B cell (primary cell): ENCODE measurements at regions not wholly inside any gene's neighbourhood (a gene's known extent, or its start where the extent isn't known, plus 50 kb on each side); places are given as distances from the start of the nearest gene placed in this dataset.

ENCODE experiments used
- ATAC-seq: fragments of 200-7000 bp; cut with Tn5 transposase; one replicate; pipeline ENCODE4 v1.10.0; 2021; ENCODE audit warnings: low read depth, mild to moderate bottlenecking, moderate number of reproducible peaks, moderate library complexity
- CTCF ChIA-PET: fragments of 350-600 bp; sonication (Branson Sonifier 250); formaldehyde crosslinking; loops from one replicate; lab custom pipeline; 2021; ENCODE audit warnings: antibody characterized with exemption, inconsistent platforms; lab: Charles Lee
- POLR2A ChIA-PET: fragments of 350-600 bp; sonication (Branson Sonifier 250); formaldehyde crosslinking; loops from one replicate; lab custom pipeline; 2021; ENCODE audit warnings: antibody characterized with exemption; lab: Charles Lee
- DNase-seq: peaks from one replicate; pipeline ENCODE4 v3.0.0; 2013
- H2AFZ ChIP-seq: 2 replicates; pipeline ENCODE4 v1.6.1; 2012; ENCODE audit warnings: mild to moderate bottlenecking, low read depth, low read length; ENCODE audit not compliant: insufficient read depth, poor library complexity, severe bottlenecking
- H3K27ac ChIP-seq, 2 donors: 1 replicate in 1 of 2; 2 replicates in 1 of 2; pipeline ENCODE4 v1.5.1; 2012 to 2013; ENCODE audit warnings: low read length in 2 of 2, mild to moderate bottlenecking in 2 of 2, moderate library complexity in 1 of 2
- H3K27me3 ChIP-seq, 4 experiments: fragments of 200-600 bp in 1 of 4; sonication (generic) in 1 of 4; replicated peaks in 1 of 4; 1 replicate in 2 of 4; 2 replicates in 2 of 4; pipeline versions ENCODE4 v1.6.1 to v1.7.0; 2013 to 2016; ENCODE audit warnings: low read length in 3 of 4, mild to moderate bottlenecking in 2 of 4, mixed read lengths in 1 of 4, moderate library complexity in 1 of 4; ENCODE audit not compliant: insufficient read depth in 4 of 4, control insufficient read depth in 3 of 4; ENCODE audit errors: control extremely low read depth in 1 of 4
- H3K36me3 ChIP-seq, 2 experiments: replicated peaks in 1 of 2; 1 replicate in 1 of 2; 2 replicates in 1 of 2; pipeline versions ENCODE4 v1.6.1 to v1.7.1; 2013; ENCODE audit warnings: low read length in 1 of 2; ENCODE audit not compliant: insufficient read depth in 2 of 2, control insufficient read depth in 1 of 2; ENCODE audit errors: control extremely low read depth in 1 of 2, extremely low read depth in 1 of 2
- H3K4me1 ChIP-seq, 2 donors: fragments of 200-600 bp in 1 of 2; sonication (generic) in 1 of 2; 1 replicate in 1 of 2; 2 replicates in 1 of 2; pipeline versions ENCODE4 v1.5.1 to v1.6.1; 2013 to 2017; ENCODE audit warnings: low read length in 2 of 2; ENCODE audit not compliant: control insufficient read depth in 2 of 2, insufficient read depth in 2 of 2
- H3K4me2 ChIP-seq: replicated peaks from 2 replicates; pipeline ENCODE3; 2012; ENCODE audit warnings: mild to moderate bottlenecking, low read depth, low read length; ENCODE audit not compliant: poor library complexity, severe bottlenecking
- H3K4me3 ChIP-seq, 5 experiments: fragments of 200-600 bp in 1 of 5; sonication (generic) in 1 of 5; 1 replicate in 3 of 5; 2 replicates in 2 of 5; pipeline versions ENCODE4 v1.5.1 to v1.7.0; 2011 to 2016; ENCODE audit warnings: low read length in 4 of 5, mild to moderate bottlenecking in 4 of 5, low read depth in 2 of 5, control low read depth in 1 of 5, moderate library complexity in 1 of 5; ENCODE audit not compliant: insufficient read depth in 1 of 5; ENCODE audit errors: control extremely low read depth in 1 of 5, extremely low read depth in 1 of 5
- H3K79me2 ChIP-seq: fragments of 200-600 bp; sonication (generic); one replicate; pipeline ENCODE4 v1.6.0; 2016; ENCODE audit warnings: low read length; ENCODE audit not compliant: control insufficient read depth, insufficient read depth
- H3K9ac ChIP-seq: fragments of 200-600 bp; sonication (generic); 2 replicates; pipeline ENCODE4 v1.6.1; 2017; ENCODE audit warnings: mild to moderate bottlenecking, low read length, moderate library complexity
- H3K9me3 ChIP-seq, 3 donors: one replicate each; pipeline versions ENCODE4 v1.6.1 to v1.7.1; 2013; ENCODE audit warnings: low read length in 2 of 3; ENCODE audit not compliant: control insufficient read depth in 2 of 3, insufficient read depth in 1 of 3; ENCODE audit errors: control extremely low read depth in 1 of 3
- H4K20me1 ChIP-seq: 2 replicates; pipeline ENCODE4 v1.6.0; 2012; ENCODE audit warnings: mild to moderate bottlenecking, low read length; ENCODE audit not compliant: insufficient read depth, control insufficient read depth, poor library complexity, severe bottlenecking
- H3K27ac Mint-ChIP-seq: one replicate; pipeline ENCODE4 v1.8.0; 2021; ENCODE audit warnings: mixed read lengths
- H3K27me3 Mint-ChIP-seq: one replicate; pipeline ENCODE4 v1.8.0; 2021; ENCODE audit warnings: mixed read lengths
- H3K4me1 Mint-ChIP-seq: one replicate; pipeline ENCODE4 v1.8.0; 2021; ENCODE audit warnings: mixed read lengths
- H3K4me3 Mint-ChIP-seq: one replicate; pipeline ENCODE4 v1.8.0; 2021; ENCODE audit warnings: mixed read lengths
- H3K9me3 Mint-ChIP-seq: one replicate; pipeline ENCODE4 v1.8.0; 2022; ENCODE audit warnings: mixed read lengths; ENCODE audit not compliant: insufficient read depth
- CTCF ChIP-seq: fragments of 200-600 bp; IDR thresholded peaks from one replicate; pipeline ENCODE4 v1.8.0; 2022; ENCODE audit warnings: antibody characterized with exemption, mild to moderate bottlenecking
- EZH2 ChIP-seq: IDR thresholded peaks from 2 replicates; pipeline ENCODE4 v1.6.1; 2012; ENCODE audit warnings: borderline replicate concordance, low read depth, mild to moderate bottlenecking, moderate library complexity, low read length; ENCODE audit not compliant: insufficient read depth, poor library complexity, severe bottlenecking
- WGBS: methylation state at CpG from one replicate; pipeline ENCODE4 v1.1.5; 2013; ENCODE audit warnings: missing lambda C conversion rate; ENCODE audit not compliant: insufficient coverage; 5-methylcytosine and 5-hydroxymethylcytosine counted together
- intact Hi-C: fragments of 100-400 bp; cut with micrococcal nuclease; formaldehyde crosslinking; loops from one replicate; pipeline ENCODE4 v1.10.0; 2022

GRCh38 chr5:35333366-35333765 lies 103.1 kb upstream of the PRLR start:
- H3K79me2 ChIP-seq, result no peaks in the 10 kb centered on the region

More at GRCh38 chr5:35333366-35333765, 103.1 kb upstream of the PRLR start:
- Histone ChIP-seq H3K36me3 (no peaks in the 10 kb centered on the region), H3K27me3 (no peaks in the 10 kb centered on the region), H3K4me1 (no peaks in the 10 kb centered on the region), H2AFZ (no peak overlapping the region), H3K4me2 (no peak overlapping the region), H4K20me1 (no peaks in the 10 kb centered on the region), H3K9me3 (no peaks in the 10 kb centered on the region), H3K27ac (no peak overlapping the region), H3K9ac (no peak overlapping the region), H3K4me3 (no peak overlapping the region)
- intact Hi-C loops, result no loop called here
- POLR2A ChIA-PET, result no interaction called here
- no peak overlapping the region for H3K27ac Mint-ChIP-seq
- no peak for ATAC-seq
- no peak for DNase-seq
- no peak for TF ChIP-seq EZH2
- no peak for TF ChIP-seq CTCF
- no peaks in the 10 kb centered on the region for H3K27me3 Mint-ChIP-seq
- H3K4me1 Mint-ChIP-seq, result no peaks in the 10 kb centered on the region
- WGBS, result 100% methylated on average over 2 of the region's 3 CpGs
- CTCF ChIA-PET, result no interaction called here
- no peaks in the 10 kb centered on the region for H3K9me3 Mint-ChIP-seq
- no peak overlapping the region for H3K4me3 Mint-ChIP-seq
